Adrenal gland (tissue), 9 donors: ENCODE measurements at regions not wholly inside any gene's neighbourhood (a gene's known extent, or its start where the extent isn't known, plus 50 kb on each side); places are given as distances from the start of the nearest gene placed in this dataset.

Experiments used
- DNase-seq, 7 donors: peaks; one replicate each; pipeline ENCODE4 v3.0.0-alpha.2; 2019 to 2020
- H3K27ac ChIP-seq, 5 donors: fragments of 200-600 bp; sonication (generic) in 4 of 5; 1 replicate in 3 of 5; 2 replicates in 2 of 5; pipeline versions ENCODE4 v1.5.1 to v1.8.0; 2016 to 2020; ENCODE audit warnings: mild to moderate bottlenecking in 1 of 5
- H3K27me3 ChIP-seq: fragments of 200-600 bp; 2 replicates; pipeline ENCODE4 v1.8.0; 2021
- H3K36me3 ChIP-seq, 2 donors: fragments of 200-600 bp; replicated peaks in 1 of 2; 1 replicate in 1 of 2; 2 replicates in 1 of 2; pipeline versions ENCODE4 v1.5.1 to v1.8.0; 2018 to 2022
- H3K4me1 ChIP-seq, 2 donors: fragments of 200-600 bp; replicated peaks in 1 of 2; 1 replicate in 1 of 2; 2 replicates in 1 of 2; pipeline versions ENCODE4 v1.5.1 to v1.8.0; 2018 to 2021
- H3K4me3 ChIP-seq, 4 donors: fragments of 200-600 bp; sonication (generic) in 3 of 4; one replicate each; pipeline ENCODE4 v1.5.1; 2016 to 2018
- H3K9me3 ChIP-seq, 3 donors: fragments of 200-600 bp; sonication (generic) in 1 of 3; replicated peaks in 1 of 3; 1 replicate in 2 of 3; 2 replicates in 1 of 3; pipeline versions ENCODE4 v1.5.1 to v1.8.0; 2016 to 2021
- POLR2A ChIP-seq, 2 donors: fragments of 450-650 bp; IDR thresholded peaks; one replicate each; pipeline ENCODE4 v1.6.1; 2017; ENCODE audit warnings: antibody characterized with exemption in 2 of 2, mild to moderate bottlenecking in 2 of 2, moderate library complexity in 1 of 2
- WGBS, 4 donors: extraction: QIAGEN DNeasy Blood & Tissue Kit in 2 of 4; methylation state at CpG; one replicate each; pipeline versions ENCODE4 v1.1.5 to v1.1.7; 2013 to 2017; 5-methylcytosine and 5-hydroxymethylcytosine counted together
- intact Hi-C, 2 donors: fragments of 100-400 bp; cut with DNase I; formaldehyde crosslinking; loops; one replicate each; pipeline versions ENCODE4 v1.14.1 to v1.15.0; 2022 to 2023
- TF ChIP-seq, protein P1 (sequence below), 6 experiments: fragments of 450-650 bp in 4 of 6; fragments of 200-600 bp in 2 of 6; sonication (generic) in 1 of 6; IDR thresholded peaks; 1 replicate in 5 of 6; 2 replicates in 1 of 6; pipeline versions ENCODE4 v1.5.1 to v1.8.0; 2016 to 2021; ENCODE audit warnings: antibody characterized with exemption in 6 of 6, mild to moderate bottlenecking in 2 of 6, moderate library complexity in 1 of 6
- donor health status: healthy with polysubstance abuse.
- donor health status: Bipolar disorder and iron deficiency.
- donor health status: DM: yes; HTN: yes; CAD: no.
- donor health status: DM: no; HTN: no; CAD: no.
- donor health status: DM: no; HTN: no; CAD: no.

DNA sequence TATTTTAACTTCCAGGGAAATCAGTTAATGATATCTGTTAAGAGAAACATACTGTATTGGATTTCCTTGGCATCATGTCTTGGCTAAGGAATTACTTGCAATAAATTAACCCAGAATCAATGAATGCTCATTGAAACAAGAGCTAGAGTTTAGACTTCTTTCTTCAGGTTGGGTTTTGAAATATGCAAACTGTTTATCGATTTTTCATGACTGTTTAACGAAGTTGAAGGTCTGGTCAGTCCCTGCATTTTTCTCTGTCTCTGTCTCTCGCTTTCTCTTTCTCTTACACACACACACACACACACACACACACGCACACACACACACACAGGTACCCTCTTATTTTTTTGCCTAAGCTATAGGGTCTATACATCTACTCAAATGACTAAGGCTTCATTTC is 981.0 kb downstream of the SUCLG1 start:
- WGBS, 4 donors: 61 to 72% (median 69%) methylated on average over 4 of the region's 4 CpGs
- H3K27ac ChIP-seq: no peak overlapping the region
- no peak overlapping the region for H3K4me3 ChIP-seq
- intact Hi-C loops: no loop called here
- no peaks in the 10 kb centered on the region for H3K9me3 ChIP-seq
- no peak for DNase-seq
- no peaks in the 10 kb centered on the region for H3K27me3 ChIP-seq
- no peak for TF ChIP-seq POLR2A (IDR thresholded peaks at IDR 0.05)
- TF ChIP-seq, protein P1, sequence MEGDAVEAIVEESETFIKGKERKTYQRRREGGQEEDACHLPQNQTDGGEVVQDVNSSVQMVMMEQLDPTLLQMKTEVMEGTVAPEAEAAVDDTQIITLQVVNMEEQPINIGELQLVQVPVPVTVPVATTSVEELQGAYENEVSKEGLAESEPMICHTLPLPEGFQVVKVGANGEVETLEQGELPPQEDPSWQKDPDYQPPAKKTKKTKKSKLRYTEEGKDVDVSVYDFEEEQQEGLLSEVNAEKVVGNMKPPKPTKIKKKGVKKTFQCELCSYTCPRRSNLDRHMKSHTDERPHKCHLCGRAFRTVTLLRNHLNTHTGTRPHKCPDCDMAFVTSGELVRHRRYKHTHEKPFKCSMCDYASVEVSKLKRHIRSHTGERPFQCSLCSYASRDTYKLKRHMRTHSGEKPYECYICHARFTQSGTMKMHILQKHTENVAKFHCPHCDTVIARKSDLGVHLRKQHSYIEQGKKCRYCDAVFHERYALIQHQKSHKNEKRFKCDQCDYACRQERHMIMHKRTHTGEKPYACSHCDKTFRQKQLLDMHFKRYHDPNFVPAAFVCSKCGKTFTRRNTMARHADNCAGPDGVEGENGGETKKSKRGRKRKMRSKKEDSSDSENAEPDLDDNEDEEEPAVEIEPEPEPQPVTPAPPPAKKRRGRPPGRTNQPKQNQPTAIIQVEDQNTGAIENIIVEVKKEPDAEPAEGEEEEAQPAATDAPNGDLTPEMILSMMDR (IDR thresholded peaks at IDR 0.05): no peak
- H3K4me1 ChIP-seq: no peaks in the 10 kb centered on the region
- no peaks in the 10 kb centered on the region for H3K36me3 ChIP-seq

DNA sequence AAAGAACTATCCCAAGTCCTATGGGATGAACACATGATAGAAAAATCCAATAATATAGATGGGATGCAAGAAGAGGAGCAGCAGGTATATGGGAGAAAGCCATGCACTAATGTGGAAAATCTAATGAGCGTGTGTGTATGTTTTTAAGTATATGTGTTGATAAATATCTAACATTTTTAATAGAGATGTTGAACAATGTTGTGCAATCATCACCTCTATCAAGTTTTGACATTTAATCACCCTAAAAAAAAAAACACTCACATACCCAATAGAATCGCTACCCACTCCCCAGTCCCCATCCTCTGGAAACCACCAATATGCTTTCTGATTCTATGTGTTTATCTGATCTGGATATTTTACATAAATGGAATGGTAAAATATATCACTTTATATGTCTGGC is 983.7 kb downstream of the SUCLG1 start:
- 79 to 92% (median 88%) methylated on average over 2 of the region's 2 CpGs for WGBS, 4 donors
- H3K27me3 ChIP-seq: no peaks in the 10 kb centered on the region
- no peaks in the 10 kb centered on the region for H3K36me3 ChIP-seq
- no peak for DNase-seq
- H3K9me3 ChIP-seq: no peaks in the 10 kb centered on the region
- H3K4me1 ChIP-seq: no peaks in the 10 kb centered on the region
- no peak overlapping the region for H3K27ac ChIP-seq
- no peak overlapping the region for H3K4me3 ChIP-seq
- intact Hi-C loops: no loop called here
- TF ChIP-seq, protein P1 (IDR thresholded peaks at IDR 0.05): no peak
- TF ChIP-seq POLR2A (IDR thresholded peaks at IDR 0.05): no peak

- intact Hi-C loops: no loop called here
- WGBS, 4 donors: 22 to 52% (median 46%) methylated on average over 1 of the region's 1 CpG
These were observed 987.4 kb downstream of the SUCLG1 start for GRCh38 chr2:83471655-83472054.

DNA sequence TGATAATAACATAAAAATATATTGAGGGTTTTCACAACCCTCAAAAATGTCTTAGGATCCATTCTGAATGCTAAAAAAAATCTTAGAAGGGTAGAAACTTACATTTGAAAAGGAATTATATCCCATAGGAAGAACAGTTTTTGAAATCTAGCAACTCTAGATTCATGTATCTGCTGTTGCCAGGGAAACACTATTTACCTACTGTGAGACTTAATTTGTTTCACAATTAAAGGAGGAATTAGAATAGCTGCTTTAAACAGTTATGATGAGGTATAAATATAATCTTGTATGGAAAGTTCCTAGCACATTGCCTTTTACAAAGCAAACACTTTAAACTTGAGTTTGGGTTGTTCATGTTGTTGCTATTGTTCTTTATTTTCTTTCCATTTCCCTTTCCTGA is 988.2 kb downstream of the SUCLG1 start:
- H3K27me3 ChIP-seq: no peaks in the 10 kb centered on the region
- intact Hi-C loops: no loop called here
- H3K27ac ChIP-seq: no peak overlapping the region
- no peaks in the 10 kb centered on the region for H3K9me3 ChIP-seq
- H3K36me3 ChIP-seq: no peaks in the 10 kb centered on the region
- no peaks in the 10 kb centered on the region for H3K4me1 ChIP-seq
- no peak for DNase-seq
- no peak overlapping the region for H3K4me3 ChIP-seq
- TF ChIP-seq, protein P1 (IDR thresholded peaks at IDR 0.05): no peak
- no peak for TF ChIP-seq POLR2A (IDR thresholded peaks at IDR 0.05)

More at GRCh38 chr2:83471655-83472054, 987.4 kb downstream of the SUCLG1 start:
- no peaks in the 10 kb centered on the region for H3K27me3 ChIP-seq
- H3K27ac ChIP-seq: no peak overlapping the region
- H3K36me3 ChIP-seq: no peaks in the 10 kb centered on the region
- no peak for DNase-seq
- no peak overlapping the region for H3K4me3 ChIP-seq
- H3K9me3 ChIP-seq: no peaks in the 10 kb centered on the region
- TF ChIP-seq, protein P1 (IDR thresholded peaks at IDR 0.05): no peak
- TF ChIP-seq POLR2A (IDR thresholded peaks at IDR 0.05): no peak
- no peaks in the 10 kb centered on the region for H3K4me1 ChIP-seq
